OCI-M1 (cell line): ENCODE measurements at regions not wholly inside any gene's neighbourhood (a gene's known extent, or its start where the extent isn't known, plus 50 kb on each side); places are given as distances from the start of the nearest gene placed in this dataset.

Experiments
- DNase-seq: peaks from one replicate; lab custom pipeline; 2025; lab: John Stamatoyannopoulos, UW

DNA sequence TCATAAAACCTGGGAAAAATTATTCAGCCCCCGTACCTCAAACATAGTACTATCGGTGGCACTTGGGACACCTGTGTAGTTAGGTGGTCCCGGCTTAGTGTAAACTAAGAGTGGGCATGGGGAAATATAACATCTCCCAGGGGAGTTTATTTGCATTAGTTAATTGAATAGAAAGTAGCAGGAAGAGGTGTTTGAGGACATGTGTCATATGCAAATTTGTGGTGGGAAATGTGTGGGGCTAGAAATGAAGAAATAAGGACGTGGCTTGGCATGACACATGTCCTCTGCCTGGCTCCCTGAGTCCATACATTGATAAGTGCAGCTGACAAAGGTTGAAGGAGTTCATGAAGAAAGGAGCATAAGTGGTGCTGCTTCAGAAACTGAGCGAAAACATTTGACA, 483.6 kb downstream of the SH2D1A start:
- peak; percentile 11 for DNase-seq

GRCh38 chrX:124836786-124837185, 482.9 kb upstream of the TEX13C start:
- DNase-seq, result no peak

GRCh38 chrX:124842205-124842604, 477.5 kb upstream of the TEX13C start:
- DNase-seq, result no peak

DNA sequence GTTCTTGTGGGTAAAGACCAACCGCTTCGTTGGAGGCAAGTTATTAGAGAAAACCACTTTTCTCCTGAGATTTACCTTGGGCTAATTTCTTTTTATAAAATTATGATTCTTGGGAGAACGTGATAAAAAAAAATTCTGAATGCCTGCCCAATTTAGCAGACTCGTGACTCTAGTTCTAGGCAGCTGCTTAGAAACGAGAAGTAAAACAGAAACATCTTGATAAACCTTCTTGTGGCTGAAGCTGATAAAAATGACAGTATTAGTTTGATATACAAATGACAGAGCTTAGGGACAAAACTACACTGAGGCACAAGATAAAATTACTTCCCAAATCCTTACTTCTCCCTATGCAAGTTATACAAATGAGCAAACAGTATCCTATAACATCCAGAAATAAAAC, 458.9 kb upstream of the TEX13C start:
- DNase-seq, result peak; percentile 80

GRCh38 chrX:124862301-124862700, 457.4 kb upstream of the TEX13C start:
- peak; percentile 23 for DNase-seq

GRCh38 chrX:124863303-124863702, 456.4 kb upstream of the TEX13C start:
- peak; percentile 14 for DNase-seq

- no peak for DNase-seq
Observed at GRCh38 chrX:124887572-124887971, 432.1 kb upstream of the TEX13C start.

GRCh38 chrX:124895947-124896346, 423.7 kb upstream of the TEX13C start:
- no peak for DNase-seq

- no peak for DNase-seq
Observed at GRCh38 chrX:124902953-124903352, 416.7 kb upstream of the TEX13C start.

- no peak for DNase-seq
Observed at GRCh38 chrX:124910611-124911010, 409.1 kb upstream of the TEX13C start.

- DNase-seq, result no peak
Observed at GRCh38 chrX:124917011-124917410, 402.7 kb upstream of the TEX13C start.

DNA sequence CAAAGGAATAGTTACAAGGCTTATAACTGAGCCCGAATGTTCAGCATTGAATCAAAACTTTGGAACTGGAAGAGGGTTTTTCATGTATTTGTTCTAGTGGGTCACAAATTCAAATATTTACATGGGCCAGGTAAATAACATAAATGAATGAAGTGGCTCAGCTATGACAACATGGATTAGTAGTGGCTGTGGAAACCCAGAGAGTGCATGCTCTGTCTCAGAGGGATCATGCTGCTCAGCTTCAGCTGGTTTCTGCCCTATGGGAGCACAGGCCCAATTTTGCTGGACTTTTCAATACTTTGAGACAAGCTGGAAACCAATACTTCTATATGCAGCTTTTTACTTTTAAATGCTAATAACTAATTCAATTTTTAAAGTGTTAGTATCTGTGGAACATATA, 394.0 kb upstream of the TEX13C start:
- no peak for DNase-seq

DNA sequence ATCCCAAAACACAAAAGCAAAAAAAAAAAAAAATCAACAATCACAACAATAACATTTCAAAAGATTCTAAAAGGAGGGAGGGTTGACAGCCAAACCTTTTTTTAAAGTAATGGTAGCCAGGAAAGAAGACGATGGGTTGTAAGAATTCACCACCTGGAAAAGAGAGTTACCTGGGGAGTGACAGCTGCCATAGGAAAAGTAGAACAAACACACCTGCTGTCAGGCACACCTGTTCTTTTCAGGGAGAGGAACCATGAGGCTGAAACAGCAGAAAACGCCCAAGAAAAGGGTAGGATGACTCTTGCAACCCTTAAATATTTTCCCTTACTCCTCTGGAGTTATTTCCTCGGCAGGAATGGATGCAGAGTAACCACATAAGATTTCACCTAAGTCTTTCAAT, 388.4 kb upstream of the TEX13C start:
- DNase-seq, result no peak

DNA sequence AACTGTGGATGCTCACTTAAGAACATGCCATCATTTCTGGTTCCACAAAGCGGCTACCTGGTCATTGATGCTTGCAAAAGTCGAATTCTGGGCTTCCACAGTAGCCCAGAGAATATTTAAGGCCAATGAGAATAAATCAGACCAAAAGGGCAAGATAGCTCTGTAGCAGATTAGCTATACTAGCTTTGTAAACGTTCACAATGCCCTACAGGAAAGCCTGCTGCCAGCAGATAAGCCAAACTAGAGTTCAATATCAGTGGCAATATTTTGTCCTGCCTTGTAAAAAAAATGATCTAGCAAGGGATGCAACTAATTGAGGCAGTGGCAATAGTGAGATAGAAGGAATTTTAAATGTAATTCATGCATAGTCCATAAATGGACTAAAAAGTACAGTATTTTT, 387.7 kb upstream of the TEX13C start:
- peak; percentile 46 for DNase-seq

- DNase-seq, result no peak
Observed at GRCh38 chrX:124938715-124939114, 381.0 kb upstream of the TEX13C start.

DNA sequence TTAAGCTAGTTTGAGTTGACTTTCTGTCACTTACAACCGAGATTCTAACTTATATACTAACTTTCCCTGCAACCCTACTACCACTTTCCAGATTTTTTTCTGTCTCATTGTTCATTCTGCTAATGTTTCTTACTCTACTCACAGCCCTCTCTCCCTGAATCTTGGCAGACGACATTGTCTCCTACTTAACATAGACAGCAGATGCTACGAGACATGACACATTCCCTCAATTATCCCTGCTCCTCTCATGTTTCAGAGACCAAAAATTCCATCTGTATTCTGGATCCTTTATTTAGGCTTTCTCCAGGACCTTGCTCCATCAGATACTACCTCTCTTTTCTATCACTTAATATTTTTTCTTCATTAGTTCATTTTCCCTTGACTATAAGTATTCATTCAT, 379.1 kb upstream of the TEX13C start:
- no peak for DNase-seq

DNA sequence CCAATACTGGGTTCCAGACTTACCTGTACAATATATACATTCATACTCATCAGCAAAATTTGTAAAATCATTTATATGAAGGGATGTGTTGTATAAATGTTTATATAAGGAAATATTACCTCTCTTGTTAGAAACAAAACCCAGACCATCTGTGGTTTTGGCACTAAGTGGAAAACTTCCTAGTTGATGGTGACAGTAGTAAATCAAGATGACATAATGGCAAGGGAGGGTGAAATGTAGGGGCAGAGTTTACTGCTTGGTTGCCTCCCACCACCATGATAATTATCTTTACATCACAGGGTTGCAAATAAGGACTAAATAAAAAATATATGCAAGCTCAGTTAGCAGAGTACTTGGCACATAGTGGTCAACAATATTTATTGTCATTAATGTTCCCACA, 365.3 kb upstream of the TEX13C start:
- DNase-seq, result no peak

GRCh38 chrX:124960454-124960853, 359.2 kb upstream of the TEX13C start:
- no peak for DNase-seq

DNA sequence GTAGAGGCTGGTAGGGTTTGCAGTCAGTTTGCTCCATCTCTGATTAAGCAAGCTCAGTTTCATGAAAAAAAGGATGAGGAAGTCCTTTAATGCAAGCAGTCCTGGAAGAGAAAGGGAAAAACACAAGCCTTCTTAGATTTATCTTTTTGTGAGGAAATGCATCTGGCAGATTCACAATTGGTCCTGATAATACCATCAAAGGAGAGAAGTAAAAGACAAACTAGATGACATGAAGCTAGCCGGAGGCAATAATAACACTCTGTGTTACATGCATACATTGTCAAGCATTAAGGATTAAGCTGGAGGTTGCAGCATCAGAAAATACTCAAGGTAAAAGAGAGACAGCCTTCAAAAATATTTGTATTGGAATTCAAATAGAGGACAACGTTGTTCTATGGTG, 356.0 kb upstream of the TEX13C start, which contains the start of gene TENM1:
Gene TENM1, minus strand, starts transcription at position 101 of the 400 bp plus-strand sequence.
- DNase-seq, result peak; percentile 12

DNA sequence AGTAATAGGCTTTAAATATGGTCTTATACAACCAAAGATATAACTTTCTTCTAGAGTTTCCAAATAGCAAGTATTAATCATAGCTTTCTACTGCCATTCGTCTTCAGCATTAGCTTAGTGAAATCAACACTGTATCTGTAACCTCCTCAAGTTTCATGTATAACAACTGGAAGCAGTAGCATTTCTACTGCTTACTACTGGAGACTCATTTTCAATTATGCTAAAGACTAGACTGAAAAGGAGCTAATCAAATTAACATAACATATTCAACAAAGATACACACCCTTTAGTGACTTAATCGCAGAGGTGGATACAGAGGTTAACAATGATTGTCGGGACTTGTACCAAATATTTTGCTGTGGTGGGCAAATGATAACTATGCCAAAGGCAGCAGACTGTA, 344.2 kb upstream of the TEX13C start:
- no peak for DNase-seq

- no peak for DNase-seq
Observed at GRCh38 chrX:124981420-124981819, 338.3 kb upstream of the TEX13C start.

DNA sequence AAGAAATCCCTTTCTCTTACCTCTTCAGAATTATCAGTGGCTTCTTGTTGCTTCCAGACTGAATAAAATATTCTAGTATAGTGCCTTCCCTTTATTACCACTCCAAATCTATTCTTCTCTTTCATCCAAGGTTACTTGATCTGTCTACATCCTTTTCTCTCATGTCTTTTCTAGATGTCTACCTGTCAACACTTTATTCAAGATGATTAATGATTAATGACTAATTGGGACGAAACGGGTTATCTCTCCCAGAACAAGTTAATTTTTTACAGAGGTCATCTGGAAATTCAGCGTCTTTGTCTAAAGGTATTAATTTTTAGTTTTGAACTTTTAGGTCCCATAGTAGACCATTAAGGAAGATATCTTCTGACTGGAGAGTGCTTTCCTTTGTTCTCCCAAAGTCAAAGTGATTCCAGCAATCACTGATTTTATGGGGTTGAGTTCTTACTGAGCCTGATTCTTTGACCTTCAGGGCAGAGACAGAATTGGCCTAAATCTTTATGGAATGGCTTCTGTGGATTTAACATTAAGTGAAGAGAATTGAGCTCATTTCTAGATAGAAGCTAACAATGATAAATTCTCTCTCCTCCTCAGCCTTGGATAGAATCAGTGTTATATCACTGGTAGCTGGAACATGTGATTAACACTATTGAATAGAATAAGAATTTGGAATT, 335.4 kb upstream of the TEX13C start:
- DNase-seq, result no peak

GRCh38 chrX:124986284-124986683, 333.4 kb upstream of the TEX13C start:
- no peak for DNase-seq

GRCh38 chrX:124993735-124994134, 325.9 kb upstream of the TEX13C start:
- no peak for DNase-seq
